Heart left ventricle (tissue), 16 donors: ENCODE measurements at regions not wholly inside any gene's neighbourhood (a gene's known extent, or its start where the extent isn't known, plus 50 kb on each side); places are given as distances from the start of the nearest gene placed in this dataset.

ENCODE experiments used
- ATAC-seq, 4 donors: fragments of 200-7000 bp; cut with Tn5 transposase; one replicate each; pipeline ENCODE4 v1.9.1; 2020 to 2022; ENCODE audit warnings: moderate library complexity in 4 of 4, mild to moderate bottlenecking in 3 of 4, moderate number of reproducible peaks in 1 of 4
- DNase-seq, 5 donors: peaks; one replicate each; pipeline ENCODE4 v3.0.0-alpha.2; 2020
- H3K27ac ChIP-seq, 12 donors: fragments of 200-600 bp; sonication (generic) in 4 of 12; one replicate each; pipeline versions ENCODE4 v1.5.0 to v1.8.0; 2016 to 2022; ENCODE audit warnings: mild to moderate bottlenecking in 2 of 12
- H3K27me3 ChIP-seq, 9 donors: fragments of 200-600 bp; sonication (generic) in 2 of 9; one replicate each; pipeline versions ENCODE4 v1.5.1 to v1.8.0; 2016 to 2022; ENCODE audit warnings: mild to moderate bottlenecking in 3 of 9
- H3K36me3 ChIP-seq, 9 donors: fragments of 200-600 bp; sonication (generic) in 2 of 9; one replicate each; pipeline versions ENCODE4 v1.5.0 to v1.8.0; 2018 to 2022; ENCODE audit warnings: mild to moderate bottlenecking in 2 of 9
- H3K4me1 ChIP-seq, 12 donors: fragments of 200-600 bp; sonication (generic) in 4 of 12; one replicate each; pipeline versions ENCODE4 v1.5.0 to v1.8.0; 2016 to 2022; ENCODE audit warnings: mild to moderate bottlenecking in 3 of 12
- H3K4me3 ChIP-seq, 12 donors: fragments of 200-600 bp; sonication (generic) in 4 of 12; one replicate each; pipeline versions ENCODE4 v1.5.0 to v1.8.0; 2017 to 2022; ENCODE audit warnings: mild to moderate bottlenecking in 9 of 12, moderate library complexity in 4 of 12
- H3K9me3 ChIP-seq, 12 donors: fragments of 200-600 bp; sonication (generic) in 4 of 12; one replicate each; pipeline versions ENCODE4 v1.5.0 to v1.8.0; 2016 to 2022; ENCODE audit warnings: mild to moderate bottlenecking in 1 of 12
- POLR2A ChIP-seq, 2 donors: fragments of 450-650 bp; IDR thresholded peaks; one replicate each; pipeline ENCODE4 v1.6.1; 2017; ENCODE audit warnings: antibody characterized with exemption in 2 of 2, mild to moderate bottlenecking in 2 of 2, moderate library complexity in 2 of 2
- WGBS, 4 donors: extraction: QIAGEN DNeasy Blood & Tissue Kit in 2 of 4; methylation state at CpG; one replicate each; pipeline versions ENCODE4 v1.1.5 to v1.1.7; 2013 to 2018; 5-methylcytosine and 5-hydroxymethylcytosine counted together
- intact Hi-C, 10 donors: fragments of 100-400 bp; cut with DNase I; formaldehyde crosslinking; loops; one replicate each; pipeline versions ENCODE4 v1.11.1 to v1.14.2; 2022
- TF ChIP-seq, protein P1 (sequence below), 12 donors: fragments of 200-600 bp; sonication (generic) in 4 of 12; IDR thresholded peaks; one replicate each; pipeline versions ENCODE4 v1.5.0 to v1.8.0; 2018 to 2022; ENCODE audit warnings: antibody characterized with exemption in 12 of 12, mild to moderate bottlenecking in 5 of 12
- donor health status: ischemic (EF 13 %, LVEDD 7.1; RV severe dilation, severe dysfunction).
- donor health status: healthy with polysubstance abuse.
- donor health status: DM: no; HTN: yes; CAD: no.
- donor health status: DM: no; HTN: no; CAD: no.
- donor health status: ischemic (EF 25% LVEDD 6.9; RV normal size, moderate dysfunction).
- donor health status: ischemic (EF 25% LVEDD 5.7; RV mildly dilated, moderate dysfunction).
- donor health status: healthy.
- donor health status: DM: yes; HTN: yes; CAD: no.
- donor health status: ischemic (EF 35%, LVEDD 5.7; RV mildly dilated, moderate dysfunction).
- donor health status: nonischemic (EF 11% LVEDD 7.7; RV severe dilation, severe dysfunction).
- donor health status: DM: yes; HTN: yes; CAD: no.
- donor health status: PGD.
- donor health status: ischemic (EF 29% LVEDD 5.4; RV normal size, mild dysfunction).
- donor health status: nonischemic (EF 23%, LVEDD 6.1; RV moderate dilation, normal function).

DNA sequence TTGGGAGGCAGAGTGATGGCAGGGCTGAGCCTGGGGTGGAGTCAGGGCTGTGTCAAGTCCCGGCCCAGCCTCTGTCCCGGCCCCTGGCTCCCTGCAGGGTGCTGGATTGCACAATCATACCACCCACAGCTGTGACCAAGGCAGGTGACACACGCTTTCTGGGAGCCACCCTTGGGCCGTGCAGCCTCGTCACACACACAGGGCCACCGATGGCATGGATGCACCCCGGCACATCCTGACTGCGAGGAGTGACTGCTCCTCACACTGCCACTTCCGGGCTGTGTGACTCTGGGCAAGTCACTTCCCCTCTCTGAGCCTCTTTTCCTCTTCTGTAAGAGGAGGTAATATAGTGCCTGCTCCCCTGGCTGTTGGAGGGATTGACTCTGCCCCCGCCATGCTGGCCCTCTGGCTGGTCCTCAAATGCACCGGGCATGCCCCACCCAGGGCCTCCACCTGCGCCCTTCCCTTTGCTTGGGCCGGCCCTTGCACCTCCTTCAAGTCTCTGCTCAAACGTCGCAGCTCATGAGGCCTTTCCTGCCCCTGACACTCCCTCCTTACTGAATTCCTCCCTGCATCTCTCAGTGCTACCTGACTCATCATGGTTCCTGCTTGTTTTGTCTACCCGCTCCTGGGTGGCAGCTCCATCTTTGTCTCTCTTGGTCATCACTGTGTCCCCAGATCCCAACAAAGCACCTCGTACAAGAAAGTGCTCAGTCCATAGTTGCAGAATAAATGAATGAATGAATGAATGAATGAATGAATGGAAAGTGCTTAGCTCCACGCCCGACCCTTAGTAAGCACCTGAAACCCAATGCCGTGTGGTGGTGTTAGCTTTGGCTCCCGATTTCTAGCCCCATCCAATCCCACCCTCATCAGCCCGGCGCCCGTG, 93.5 kb downstream of the CEBPB start:
- Histone ChIP-seq H3K27me3 (no peaks in the 10 kb centered on the region), H3K27ac (peak overlapping the region in 9 of 12 donors; percentile 56 to 86 (median 79)), H3K4me3 (no peak overlapping the region), H3K4me1 (peaks cover 0 to 79% (median 23%) of the 10 kb centered on the region in 12 donors), H3K36me3 (no peaks in the 10 kb centered on the region), H3K9me3 (no peaks in the 10 kb centered on the region)
- ATAC-seq (peak in 3 of 4 donors; percentile 4 to 37 (median 9)), DNase-seq (peak in 3 of 5 donors; percentile 45 to 72 (median 52))
- 71 to 78% (median 73%) methylated on average over 23 to 24 of the region's 24 CpGs for WGBS, 4 donors
- intact Hi-C loops: loop anchor here in 3 of 10 donors (5.0 to 10.0 kb wide), 3 partner anchors 89 to 171 kb away; partner anchors contain the start of gene CEBPB (in 1 of the 3)
- no peak for TF ChIP-seq POLR2A (IDR thresholded peaks at IDR 0.05)
- TF ChIP-seq, protein P1, sequence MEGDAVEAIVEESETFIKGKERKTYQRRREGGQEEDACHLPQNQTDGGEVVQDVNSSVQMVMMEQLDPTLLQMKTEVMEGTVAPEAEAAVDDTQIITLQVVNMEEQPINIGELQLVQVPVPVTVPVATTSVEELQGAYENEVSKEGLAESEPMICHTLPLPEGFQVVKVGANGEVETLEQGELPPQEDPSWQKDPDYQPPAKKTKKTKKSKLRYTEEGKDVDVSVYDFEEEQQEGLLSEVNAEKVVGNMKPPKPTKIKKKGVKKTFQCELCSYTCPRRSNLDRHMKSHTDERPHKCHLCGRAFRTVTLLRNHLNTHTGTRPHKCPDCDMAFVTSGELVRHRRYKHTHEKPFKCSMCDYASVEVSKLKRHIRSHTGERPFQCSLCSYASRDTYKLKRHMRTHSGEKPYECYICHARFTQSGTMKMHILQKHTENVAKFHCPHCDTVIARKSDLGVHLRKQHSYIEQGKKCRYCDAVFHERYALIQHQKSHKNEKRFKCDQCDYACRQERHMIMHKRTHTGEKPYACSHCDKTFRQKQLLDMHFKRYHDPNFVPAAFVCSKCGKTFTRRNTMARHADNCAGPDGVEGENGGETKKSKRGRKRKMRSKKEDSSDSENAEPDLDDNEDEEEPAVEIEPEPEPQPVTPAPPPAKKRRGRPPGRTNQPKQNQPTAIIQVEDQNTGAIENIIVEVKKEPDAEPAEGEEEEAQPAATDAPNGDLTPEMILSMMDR (IDR thresholded peaks at IDR 0.05): no peak

DNA sequence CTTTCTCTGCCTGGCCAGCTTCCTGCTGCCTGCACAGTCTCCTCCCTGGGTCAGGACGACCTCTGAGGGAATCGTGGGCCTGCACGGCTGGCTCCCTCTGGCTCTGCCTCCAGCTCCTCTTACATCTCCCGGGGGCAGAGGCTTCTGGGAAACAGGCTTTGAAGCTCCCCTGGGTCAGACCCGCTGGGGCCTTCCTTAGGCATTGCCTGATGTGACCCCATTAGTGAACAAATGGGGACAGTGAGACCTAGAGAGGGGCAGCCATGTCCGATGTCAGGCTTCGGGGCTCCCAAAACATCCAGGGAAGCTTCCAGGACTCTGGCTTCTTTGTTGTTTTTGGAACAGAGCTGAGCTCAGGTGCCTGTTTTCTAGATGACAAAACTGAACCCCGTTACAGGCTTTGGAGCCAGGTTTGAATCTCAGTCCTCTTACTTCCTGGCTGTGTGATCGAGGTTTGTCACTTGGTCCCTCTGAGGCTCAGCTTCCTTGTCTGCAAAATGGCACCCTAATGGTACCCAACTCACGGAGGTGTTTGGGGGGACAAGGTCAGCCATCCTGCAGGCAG, 94.3 kb downstream of the CEBPB start:
- ATAC-seq (peak in 3 of 4 donors; percentile 27 to 51 (median 43)), DNase-seq (peak in 4 of 5 donors; percentile 51 to 82 (median 72))
- intact Hi-C loops: loop anchor here in 3 of 10 donors (5.0 to 10.0 kb wide), 3 partner anchors 90 to 170 kb away; partner anchors contain the start of gene CEBPB (in 1 of the 3)

DNA sequence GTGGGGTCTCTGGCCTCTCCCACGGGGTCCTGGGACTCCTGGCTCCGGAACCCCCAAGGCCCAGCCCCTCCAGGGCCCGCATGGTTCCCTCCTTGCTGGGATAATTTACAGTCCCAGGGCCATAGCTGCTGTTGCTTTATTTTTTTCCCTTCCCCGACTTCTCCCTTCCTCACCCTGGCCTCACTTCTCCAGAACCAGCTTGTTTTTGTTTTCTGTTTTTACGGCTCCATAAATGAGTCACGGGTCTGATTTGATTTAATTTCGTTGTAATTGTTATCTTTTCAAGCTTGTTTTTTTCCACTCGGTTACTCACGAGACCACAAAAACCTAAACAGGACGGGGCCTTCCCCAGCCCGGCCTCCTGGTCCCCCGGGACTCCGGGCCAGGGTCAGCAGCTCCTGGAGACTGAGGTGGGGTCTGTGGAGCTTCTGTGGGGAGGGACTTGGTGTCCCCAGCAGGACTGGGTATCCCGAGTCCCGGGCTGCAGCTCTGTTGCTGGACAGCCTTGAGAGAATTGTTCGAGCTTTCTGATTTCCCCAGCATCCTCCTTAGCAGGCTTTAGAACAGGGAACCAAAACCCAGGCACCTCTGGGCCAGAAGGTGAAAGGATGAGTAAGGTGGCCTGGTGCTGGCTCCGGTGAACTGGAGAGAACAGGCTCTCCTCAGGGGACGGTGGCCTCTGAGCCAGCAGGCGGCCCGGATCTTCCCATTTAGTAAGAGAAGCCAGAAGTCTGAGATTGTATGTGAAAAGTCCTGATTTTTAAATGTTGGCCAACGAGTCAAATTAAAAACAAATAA, 94.9 kb downstream of the CEBPB start:
- Histone ChIP-seq H3K9me3 (no peaks in the 10 kb centered on the region), H3K27me3 (no peaks in the 10 kb centered on the region), H3K36me3 (no peaks in the 10 kb centered on the region), H3K4me1 (peaks cover 0 to 65% (median 22%) of the 10 kb centered on the region in 12 donors), H3K27ac (peak overlapping the region; percentile 48 to 87 (median 78)), H3K4me3 (peak overlapping the region in 2 of 12 donors; percentile 31 to 44)
- intact Hi-C loops: loop anchor here in 3 of 10 donors (2.0 to 10.0 kb wide), 3 partner anchors 19 to 169 kb away; partner anchors contain the start of gene CEBPB (in 1 of the 3)
- 61 to 69% (median 63%) methylated on average over 21 of the region's 21 CpGs for WGBS, 4 donors
- DNase-seq (peak in 2 of 5 donors; percentile 44 to 57), ATAC-seq (peak in 1 of 4 donors; percentile 19)
- TF ChIP-seq, protein P1 (IDR thresholded peaks at IDR 0.05): no peak
- no peak for TF ChIP-seq POLR2A (IDR thresholded peaks at IDR 0.05)

More for the DNA sequence above, 94.3 kb downstream of the CEBPB start:
- 43 to 59% (median 50%) methylated on average over 9 to 10 of the region's 10 CpGs for WGBS, 4 donors
- Histone ChIP-seq H3K4me1 (peaks cover 0 to 72% (median 22%) of the 10 kb centered on the region in 12 donors), H3K9me3 (no peaks in the 10 kb centered on the region), H3K27ac (peak overlapping the region; percentile 48 to 87 (median 78)), H3K36me3 (no peaks in the 10 kb centered on the region), H3K4me3 (no peak overlapping the region), H3K27me3 (no peaks in the 10 kb centered on the region)
- TF ChIP-seq POLR2A (IDR thresholded peaks at IDR 0.05): no peak
- TF ChIP-seq, protein P1 (IDR thresholded peaks at IDR 0.05): no peak
